HG03196 (cell line): ENCODE measurements at regions not wholly inside any gene's neighbourhood (a gene's known extent, or its start where the extent isn't known, plus 50 kb on each side); places are given as distances from the start of the nearest gene placed in this dataset.

ENCODE experiments used
- ATAC-seq: cut with Tn5 transposase; IDR thresholded peaks from one replicate; pipeline ENCODE4 v1.9.1; 2021; ENCODE audit not compliant: unreplicated experiment

- ATAC-seq = no peak
Measured at GRCh38 chr20:1798982-1799381, 96.2 kb upstream of the SIRPA start.

GRCh38 chr20:1793821-1794220 lies 101.4 kb upstream of the SIRPA start:
- no peak for ATAC-seq

- no peak for ATAC-seq
Measured at GRCh38 chr20:1792274-1792673, 102.9 kb upstream of the SIRPA start.

GRCh38 chr20:1790386-1790785 lies 104.8 kb upstream of the SIRPA start:
- ATAC-seq = no peak

GRCh38 chr20:1788044-1788443 lies 107.2 kb upstream of the SIRPA start:
- no peak for ATAC-seq

GRCh38 chr20:1786486-1786885 lies 108.7 kb upstream of the SIRPA start:
- ATAC-seq = no peak

GRCh38 chr20:1784586-1784985 lies 110.6 kb upstream of the SIRPA start:
- no peak for ATAC-seq

GRCh38 chr20:1783245-1783644 lies 112.0 kb upstream of the SIRPA start:
- no peak for ATAC-seq

- ATAC-seq = no peak
Measured at GRCh38 chr20:1782181-1782580, 113.0 kb upstream of the SIRPA start.

GRCh38 chr20:1779567-1779966 lies 115.6 kb upstream of the SIRPA start:
- no peak for ATAC-seq

- no peak for ATAC-seq
Measured at GRCh38 chr20:1778338-1778737, 116.9 kb upstream of the SIRPA start.

- ATAC-seq = no peak
Measured at GRCh38 chr20:1777476-1777820, 117.8 kb upstream of the SIRPA start.

GRCh38 chr20:1776681-1777475 lies 118.3 kb upstream of the SIRPA start:
- no peak for ATAC-seq

GRCh38 chr20:1775117-1775516 lies 117.5 kb upstream of the SIRPG start:
- no peak for ATAC-seq

- ATAC-seq = no peak
Measured at GRCh38 chr20:1774479-1774878, 116.9 kb upstream of the SIRPG start.

- no peak for ATAC-seq
Measured at GRCh38 chr20:1773816-1774215, 116.2 kb upstream of the SIRPG start.

GRCh38 chr20:1769491-1769890 lies 111.9 kb upstream of the SIRPG start:
- no peak for ATAC-seq

GRCh38 chr20:1766731-1767130 lies 109.2 kb upstream of the SIRPG start:
- ATAC-seq = no peak

- peak; percentile 76 for ATAC-seq
Measured at GRCh38 chr20:1764136-1765033, 106.8 kb upstream of the SIRPG start.

- ATAC-seq = no peak
Measured at GRCh38 chr20:1761598-1761997, 104.0 kb upstream of the SIRPG start.

GRCh38 chr20:1761116-1761515 lies 103.5 kb upstream of the SIRPG start:
- ATAC-seq = no peak

- no peak for ATAC-seq
Measured at GRCh38 chr20:1758765-1759164, 101.2 kb upstream of the SIRPG start.
